PC-3 (cell line): ENCODE measurements at regions not wholly inside any gene's neighbourhood (a gene's known extent, or its start where the extent isn't known, plus 50 kb on each side); places are given as distances from the start of the nearest gene placed in this dataset.

Experiments used
- ATAC-seq: fragments of 200-7000 bp; cut with Tn5 transposase; 2 replicates; pipeline ENCODE4 v1.9.1; 2020; ENCODE audit warnings: mild to moderate bottlenecking, moderate library complexity
- BruUV-seq: library from RNA; stranded (reverse); fragments of 400-500 nt; replicated peaks from 2 replicates; lab custom pipeline; 2021; lab: Mats Ljungman, UMichigan
- CTCF ChIA-PET: fragments of 300-600 bp; sonication (Branson Sonifier 250); formaldehyde crosslinking; loops from one replicate; lab custom pipeline; 2022; ENCODE audit warnings: antibody characterized with exemption; lab: Charles Lee
- POLR2A ChIA-PET: fragments of 300-600 bp; sonication (Branson Sonifier 250); formaldehyde crosslinking; loops from one replicate; lab custom pipeline; 2022; ENCODE audit warnings: antibody characterized with exemption; ENCODE audit not compliant: unreplicated experiment; lab: Charles Lee
- DNase-seq: peaks from one replicate; pipeline ENCODE4 v3.0.0-alpha.2; 2015
- H2AFZ ChIP-seq: fragments of 300-600 bp; sonication (generic); 2 replicates; pipeline ENCODE4 v1.6.0; 2016; ENCODE audit warnings: antibody characterized with exemption, low read length
- H3F3A ChIP-seq: fragments of 300-600 bp; sonication (generic); one replicate; pipeline ENCODE4 v1.6.0; 2017; ENCODE audit warnings: antibody characterized with exemption, low read length, control low read depth, mild to moderate bottlenecking; ENCODE audit not compliant: unreplicated experiment
- H3K27ac ChIP-seq: fragments of 300-600 bp; sonication (generic); 2 replicates; pipeline ENCODE4 v1.5.1; 2016; ENCODE audit warnings: mild to moderate bottlenecking, low read length
- H3K27me3 ChIP-seq: fragments of 300-600 bp; sonication (generic); 2 replicates; pipeline ENCODE4 v1.6.1; 2016; ENCODE audit warnings: low read length, mixed read lengths
- H3K36me3 ChIP-seq: fragments of 300-600 bp; sonication (generic); 2 replicates; pipeline ENCODE4 v1.6.1; 2016; ENCODE audit warnings: low read depth, mixed run types, low read length, mixed read lengths
- H3K4me1 ChIP-seq: fragments of 300-600 bp; sonication (generic); 2 replicates; pipeline ENCODE4 v1.5.1; 2016; ENCODE audit warnings: low read length; ENCODE audit not compliant: insufficient read depth
- H3K4me2 ChIP-seq: fragments of 300-600 bp; sonication (generic); 2 replicates; pipeline ENCODE4 v1.6.0; 2016; ENCODE audit warnings: low read length
- H3K4me3 ChIP-seq: fragments of 300-600 bp; sonication (generic); 2 replicates; pipeline ENCODE4 v1.5.1; 2016; ENCODE audit warnings: mild to moderate bottlenecking, low read length, mixed read lengths
- H3K79me2 ChIP-seq: fragments of 300-600 bp; sonication (generic); 2 replicates; pipeline ENCODE4 v1.6.1; 2017; ENCODE audit warnings: low read length, mixed read lengths
- H3K9ac ChIP-seq: fragments of 300-600 bp; sonication (generic); 2 replicates; pipeline ENCODE4 v1.6.0; 2016; ENCODE audit warnings: mild to moderate bottlenecking, low read length
- H3K9me2 ChIP-seq: fragments of 300-600 bp; sonication (generic); replicated peaks from 2 replicates; pipeline ENCODE4 v1.6.1; 2016; ENCODE audit warnings: mixed run types, low read length, mixed read lengths
- H3K9me3 ChIP-seq: fragments of 300-600 bp; sonication (generic); 2 replicates; pipeline ENCODE4 v1.6.1; 2016; ENCODE audit warnings: low read length, mixed read lengths
- H4K20me1 ChIP-seq: fragments of 300-600 bp; sonication (generic); 2 replicates; pipeline ENCODE4 v1.6.1; 2016; ENCODE audit warnings: low read length, mixed read lengths
- EZH2 ChIP-seq: fragments of 300-600 bp; sonication (generic); IDR thresholded peaks from one replicate; pipeline ENCODE4 v1.6.1; 2017; ENCODE audit warnings: antibody characterized with exemption, mild to moderate bottlenecking, low read length; ENCODE audit not compliant: unreplicated experiment
- EZH2phosphoT487 ChIP-seq: fragments of 300-600 bp; sonication (generic); IDR thresholded peaks from 2 replicates; pipeline ENCODE4 v1.6.1; 2018; ENCODE audit warnings: mild to moderate bottlenecking, antibody characterized with exemption, low read length, borderline replicate concordance
- intact Hi-C: fragments of 100-400 bp; cut with micrococcal nuclease; formaldehyde crosslinking; loops from 2 replicates; pipeline ENCODE4 v1.9.0; 2023
- TF ChIP-seq, protein P1 (sequence below): fragments of 300-600 bp; sonication (generic); conservative IDR thresholded peaks from 2 replicates; pipeline ENCODE4 v1.5.1; 2017; ENCODE audit warnings: antibody characterized with exemption, low read depth, mild to moderate bottlenecking, low read length

DNA sequence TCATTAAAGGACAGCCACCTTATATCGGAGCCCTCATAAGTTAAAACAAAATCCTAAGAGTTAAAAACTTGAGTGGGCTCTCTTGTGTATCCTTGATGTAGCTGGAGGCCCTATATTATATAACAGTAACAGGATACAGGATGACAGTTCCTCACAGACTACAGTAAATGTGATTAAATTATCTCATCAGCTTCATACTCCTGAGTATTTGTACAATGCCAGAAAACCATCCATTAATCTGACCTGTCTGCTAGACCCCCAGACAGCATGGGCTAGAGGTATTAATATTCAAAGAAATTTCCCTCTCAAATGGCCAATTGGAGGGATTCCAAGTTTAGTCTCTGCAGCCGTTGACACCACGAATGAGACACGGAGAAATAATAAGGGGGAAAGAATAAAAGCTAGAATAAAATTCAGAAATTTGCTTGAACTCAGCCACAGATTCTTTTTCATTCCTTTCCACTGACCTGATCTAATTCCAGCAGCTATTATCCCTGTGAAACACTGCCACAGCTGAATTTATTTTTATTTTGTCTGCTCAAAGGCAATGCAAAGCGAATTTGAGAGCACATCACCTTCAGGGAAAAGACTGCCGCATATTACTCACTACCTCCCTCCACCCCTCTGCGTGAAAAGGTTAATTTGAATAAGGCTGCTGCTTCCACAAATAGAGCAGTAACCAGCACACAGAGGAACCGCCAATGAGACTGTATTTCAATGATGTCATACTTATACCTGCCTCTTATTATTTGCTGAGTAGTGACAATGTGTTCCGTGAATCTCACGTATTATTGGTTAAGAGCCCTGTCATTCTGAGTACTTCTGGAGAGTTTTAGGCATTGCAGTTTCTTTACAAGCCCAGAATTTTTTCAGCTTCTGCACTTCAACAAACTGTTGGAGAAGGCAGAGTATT lies 155.9 kb upstream of the KLF12 start:
- Histone ChIP-seq H3K4me2 (no peak overlapping the region), H3K27ac (no peak overlapping the region)

DNA sequence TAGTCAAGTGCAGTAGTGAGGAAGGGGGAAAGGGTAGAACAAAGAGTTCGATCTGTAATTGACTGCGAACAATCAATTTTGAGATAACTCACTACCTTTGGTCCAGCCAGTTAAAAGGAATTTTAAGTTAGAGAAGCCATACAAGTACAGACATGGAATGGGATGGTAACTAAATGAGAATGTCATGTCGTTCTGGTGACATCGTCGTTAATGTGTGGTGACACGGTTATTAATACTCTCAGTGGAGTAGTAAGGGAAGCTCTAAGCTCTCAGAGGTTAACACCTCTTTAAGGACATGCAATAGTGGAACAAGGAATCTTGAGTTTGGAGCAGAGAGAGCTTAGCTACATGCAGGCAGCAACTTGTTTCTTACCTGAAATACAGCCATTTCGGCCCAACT lies 154.9 kb upstream of the KLF12 start:
- POLR2A ChIA-PET, result no interaction called here
- no peaks in the 10 kb centered on the region for H3K79me2 ChIP-seq
- H3K9me3 ChIP-seq, result no peaks in the 10 kb centered on the region
- no peaks in the 10 kb centered on the region for H3K36me3 ChIP-seq
- no peaks in the 10 kb centered on the region for H3F3A ChIP-seq
- H3K4me3 ChIP-seq, result no peak overlapping the region
- no peak overlapping the region for H2AFZ ChIP-seq
- no peak for TF ChIP-seq EZH2
- TF ChIP-seq EZH2phosphoT487, result no peak
- TF ChIP-seq, protein P1, sequence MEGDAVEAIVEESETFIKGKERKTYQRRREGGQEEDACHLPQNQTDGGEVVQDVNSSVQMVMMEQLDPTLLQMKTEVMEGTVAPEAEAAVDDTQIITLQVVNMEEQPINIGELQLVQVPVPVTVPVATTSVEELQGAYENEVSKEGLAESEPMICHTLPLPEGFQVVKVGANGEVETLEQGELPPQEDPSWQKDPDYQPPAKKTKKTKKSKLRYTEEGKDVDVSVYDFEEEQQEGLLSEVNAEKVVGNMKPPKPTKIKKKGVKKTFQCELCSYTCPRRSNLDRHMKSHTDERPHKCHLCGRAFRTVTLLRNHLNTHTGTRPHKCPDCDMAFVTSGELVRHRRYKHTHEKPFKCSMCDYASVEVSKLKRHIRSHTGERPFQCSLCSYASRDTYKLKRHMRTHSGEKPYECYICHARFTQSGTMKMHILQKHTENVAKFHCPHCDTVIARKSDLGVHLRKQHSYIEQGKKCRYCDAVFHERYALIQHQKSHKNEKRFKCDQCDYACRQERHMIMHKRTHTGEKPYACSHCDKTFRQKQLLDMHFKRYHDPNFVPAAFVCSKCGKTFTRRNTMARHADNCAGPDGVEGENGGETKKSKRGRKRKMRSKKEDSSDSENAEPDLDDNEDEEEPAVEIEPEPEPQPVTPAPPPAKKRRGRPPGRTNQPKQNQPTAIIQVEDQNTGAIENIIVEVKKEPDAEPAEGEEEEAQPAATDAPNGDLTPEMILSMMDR, result no peak
- H3K4me2 ChIP-seq, result no peak overlapping the region
- no peaks in the 10 kb centered on the region for H3K9me2 ChIP-seq
- CTCF ChIA-PET, result interaction anchor here (0.5 kb wide), 1 partner anchor 587 kb away, joined by 4 read pairs; no protein-coding TSS in a partner anchor
- intact Hi-C loops, result loop anchor here (5.0 to 10.0 kb wide), 2 partner anchors 583 to 936 kb away; no protein-coding TSS in a partner anchor
- ATAC-seq (no peak), DNase-seq (no peak)
- H3K27me3 ChIP-seq, result no peaks in the 10 kb centered on the region
- H4K20me1 ChIP-seq, result no peaks in the 10 kb centered on the region
- BruUV-seq, result no TSS peak
- peaks cover 22% of the 10 kb centered on the region for H3K4me1 ChIP-seq
- H3K27ac ChIP-seq, result no peak overlapping the region
- H3K9ac ChIP-seq, result no peak overlapping the region

More for the DNA sequence above, 155.9 kb upstream of the KLF12 start:
- no peaks in the 10 kb centered on the region for H3F3A ChIP-seq
- no peaks in the 10 kb centered on the region for H4K20me1 ChIP-seq
- no peaks in the 10 kb centered on the region for H3K9me2 ChIP-seq
- DNase-seq, result peak; percentile 49
- BruUV-seq, result no TSS peak
- no peak overlapping the region for H2AFZ ChIP-seq
- POLR2A ChIA-PET, result no interaction called here
- H3K9ac ChIP-seq, result no peak overlapping the region
- no peaks in the 10 kb centered on the region for H3K27me3 ChIP-seq
- no peaks in the 10 kb centered on the region for H3K79me2 ChIP-seq
- H3K9me3 ChIP-seq, result no peaks in the 10 kb centered on the region
- intact Hi-C loops, result loop anchor here (5.0 to 10.0 kb wide), 2 partner anchors 582 to 935 kb away; no protein-coding TSS in a partner anchor
- no peak overlapping the region for H3K4me3 ChIP-seq
- TF ChIP-seq, protein P1, result no peak
- TF ChIP-seq EZH2, result no peak
- TF ChIP-seq EZH2phosphoT487, result no peak
- H3K36me3 ChIP-seq, result no peaks in the 10 kb centered on the region
- peaks cover 22% of the 10 kb centered on the region for H3K4me1 ChIP-seq
- ATAC-seq, result peak; percentile 44
- CTCF ChIA-PET, result interaction anchor here (0.6 kb wide), 1 partner anchor 523 kb away, joined by 4 read pairs; no protein-coding TSS in a partner anchor
